ENCODE measurements at regions not wholly inside any gene's neighbourhood (a gene's known extent, or its start where the extent isn't known, plus 50 kb on each side); places are given as distances from the start of the nearest gene placed in this dataset.
"Not testable (repeated sequence)": the region's sequence is repeated elsewhere in the genome, so short reads cannot be mapped to it uniquely, and the experiment has no call there.

DNA sequence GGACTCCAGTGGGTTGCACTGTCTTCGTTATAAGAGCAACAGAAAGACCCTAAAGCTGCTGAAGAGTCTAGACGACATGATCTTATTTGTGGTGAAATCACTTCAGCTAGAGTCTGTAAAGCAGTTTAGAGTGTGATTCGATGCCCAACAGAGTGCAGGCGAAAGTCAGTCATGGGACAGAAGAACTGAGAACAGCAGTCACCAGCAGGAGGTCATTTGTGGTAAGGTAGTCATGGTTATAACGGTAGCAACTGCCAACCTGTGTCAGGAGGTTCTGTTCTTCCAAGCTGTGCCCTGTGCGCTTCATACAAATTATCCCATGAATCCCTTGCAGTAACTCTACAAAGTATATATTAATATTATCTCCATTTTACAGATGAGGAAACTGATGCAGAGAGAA, 954.1 kb downstream of the AACS start:
- no peak for DNase-seq (ENCODE audit: low spot score)

DNA sequence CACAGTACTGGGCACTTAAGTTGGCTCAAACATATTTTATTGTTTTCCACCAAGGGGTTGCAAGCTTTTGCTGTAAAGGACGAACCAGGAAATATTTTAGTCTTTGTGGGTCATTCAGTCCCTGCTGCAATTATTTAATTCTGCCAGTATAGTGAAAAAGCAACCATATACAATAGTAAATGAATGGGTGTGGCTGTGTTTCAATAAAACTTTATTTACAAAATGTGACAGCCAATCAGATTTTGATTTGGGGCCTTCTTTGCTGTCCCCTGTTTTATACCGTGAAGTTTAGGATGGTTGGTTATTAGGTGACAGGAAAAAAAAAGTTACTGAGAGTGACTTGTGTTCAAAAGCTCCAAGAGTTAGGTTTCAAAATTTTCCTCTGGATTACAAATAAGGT, 956.4 kb downstream of the AACS start:
- no peak for DNase-seq (ENCODE audit: low spot score)

DNA sequence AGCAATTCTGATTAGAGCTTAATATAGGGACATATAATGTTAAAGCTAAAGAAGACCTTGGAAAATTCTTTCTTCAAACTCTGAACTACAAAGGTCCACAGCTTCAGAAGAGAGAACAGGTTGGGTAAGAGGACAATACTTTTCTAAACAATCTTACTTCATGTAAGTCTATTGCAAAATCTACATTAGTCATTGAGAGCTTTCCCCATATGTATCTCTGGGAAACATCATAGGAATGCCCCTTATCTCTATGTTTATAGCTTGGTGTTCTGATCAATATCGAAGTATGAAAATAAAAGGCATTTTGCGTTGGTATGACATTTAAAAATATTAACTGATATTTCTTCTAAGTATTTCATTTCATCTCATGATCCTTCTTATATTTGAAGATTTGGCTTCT, 962.6 kb downstream of the AACS start:
- no peak for DNase-seq (ENCODE audit: low spot score)

DNA sequence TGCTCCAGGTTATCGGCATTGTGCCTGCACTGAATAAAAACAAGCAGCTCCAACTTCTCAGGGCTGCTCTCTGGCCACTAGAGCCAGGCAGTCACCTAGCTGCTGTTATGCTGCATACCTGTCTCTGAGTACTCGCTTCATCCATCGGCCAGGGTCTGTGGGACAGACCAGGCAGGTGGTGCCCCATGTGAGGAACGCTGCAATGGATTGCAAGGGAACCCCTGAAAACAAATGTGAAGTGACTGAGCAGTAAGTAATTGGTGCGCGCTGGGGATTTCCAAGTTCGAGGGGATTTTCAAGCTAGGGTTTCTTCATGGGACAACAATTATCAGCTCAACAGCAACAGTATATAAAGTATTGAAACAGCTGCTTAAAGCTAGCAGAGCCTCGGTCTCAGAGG, 965.3 kb downstream of the AACS start:
- DNase-seq (ENCODE audit: low spot score), result no peak

DNA sequence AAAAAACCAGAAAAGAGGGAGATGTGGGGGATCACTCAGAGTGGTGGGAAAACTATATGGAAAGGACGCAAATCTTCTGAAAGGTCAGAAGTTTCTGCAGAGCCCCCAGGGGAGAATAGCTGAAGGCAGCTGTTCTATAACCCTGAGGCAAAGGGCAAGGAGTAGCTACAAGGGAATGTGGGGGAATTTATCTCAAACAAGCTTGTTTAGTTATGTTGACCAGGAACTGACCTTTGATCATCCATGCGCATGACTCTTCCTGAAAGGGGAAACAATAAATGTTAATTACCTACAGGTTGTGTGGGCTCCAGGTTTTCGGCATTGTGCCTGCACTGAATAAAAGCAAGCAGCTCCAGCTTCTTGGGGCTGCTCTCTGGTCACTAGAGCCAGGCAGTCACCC, 968.5 kb downstream of the AACS start:
- DNase-seq (ENCODE audit: low spot score), result no peak

DNA sequence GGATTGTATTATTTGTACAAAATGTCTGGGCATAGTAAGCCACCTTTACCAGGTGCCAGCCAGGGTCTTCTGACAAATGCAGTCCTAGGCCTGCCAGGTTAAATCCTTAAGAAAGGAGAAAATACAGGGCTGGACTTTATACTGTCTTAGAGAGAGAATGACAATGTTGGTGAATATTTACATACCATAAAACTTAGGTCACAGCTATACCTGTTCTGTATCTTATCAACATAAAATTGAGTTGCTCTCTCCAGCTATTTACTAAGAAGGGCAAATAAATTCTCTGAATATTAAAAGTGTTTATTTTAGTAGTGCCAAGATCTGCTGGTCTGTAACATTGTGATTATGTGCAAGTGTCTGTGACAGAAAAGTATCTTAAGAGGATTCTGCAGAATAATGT, 971.1 kb downstream of the AACS start:
- DNase-seq (ENCODE audit: low spot score), result no peak

DNA sequence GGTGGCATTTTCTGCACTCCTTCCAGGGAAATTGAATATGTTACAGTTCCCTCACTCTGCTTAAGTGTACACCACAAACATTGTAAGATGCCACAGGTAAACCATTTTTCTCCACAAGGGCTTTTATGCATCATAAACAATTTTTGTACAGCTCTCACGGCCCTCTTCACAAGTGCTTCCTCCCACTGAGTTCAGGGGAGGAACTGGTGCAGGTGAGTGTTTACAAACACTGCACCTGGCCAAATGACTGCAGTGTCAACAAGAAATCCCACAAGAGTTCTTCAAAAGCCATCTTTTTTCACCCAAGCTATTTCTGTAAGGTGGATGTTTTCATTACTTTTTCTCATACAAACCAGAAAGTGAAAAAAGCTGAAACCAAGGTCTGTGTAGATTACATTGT, 973.2 kb downstream of the AACS start:
- no peak for DNase-seq (ENCODE audit: low spot score)

DNA sequence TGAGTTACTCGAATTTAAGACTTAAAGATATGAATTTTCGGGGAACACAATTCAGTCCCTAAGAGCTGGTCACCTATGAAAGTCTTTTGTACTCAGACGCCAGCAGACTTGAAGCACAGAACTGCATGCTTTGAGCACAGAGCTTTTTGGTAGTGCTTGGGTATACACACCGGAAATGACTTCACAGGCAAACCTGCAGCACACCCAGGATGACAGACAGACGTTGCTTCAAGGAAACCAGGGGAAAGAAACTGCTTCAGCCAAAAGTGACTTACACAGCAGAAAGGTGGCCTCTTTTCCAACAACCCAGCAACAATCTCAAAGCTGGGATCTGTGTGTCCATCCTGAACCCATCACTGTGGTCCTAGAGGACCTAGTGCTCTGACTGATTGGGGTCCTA, 975.1 kb downstream of the AACS start:
- no peak for DNase-seq (ENCODE audit: low spot score)

DNA sequence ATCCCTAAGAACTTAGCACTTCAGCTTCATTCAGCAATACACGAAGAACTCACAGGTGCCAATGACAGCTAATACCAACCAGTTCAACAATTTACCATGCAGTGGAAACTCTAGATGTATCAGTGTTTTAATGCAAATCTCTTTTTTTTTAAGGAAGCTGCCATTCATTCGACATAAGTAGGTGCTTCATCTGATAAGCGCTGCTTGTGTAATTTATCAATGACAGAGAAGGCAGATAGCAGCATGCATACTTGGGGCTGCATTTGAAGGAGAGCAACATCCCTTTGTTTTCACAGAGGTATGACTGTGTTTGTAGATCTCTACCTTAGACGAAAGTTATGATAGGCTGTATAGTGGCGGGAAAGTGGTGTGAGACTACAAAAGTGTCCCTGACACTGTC, 977.1 kb downstream of the AACS start:
- no peak for DNase-seq (ENCODE audit: low spot score)

DNA sequence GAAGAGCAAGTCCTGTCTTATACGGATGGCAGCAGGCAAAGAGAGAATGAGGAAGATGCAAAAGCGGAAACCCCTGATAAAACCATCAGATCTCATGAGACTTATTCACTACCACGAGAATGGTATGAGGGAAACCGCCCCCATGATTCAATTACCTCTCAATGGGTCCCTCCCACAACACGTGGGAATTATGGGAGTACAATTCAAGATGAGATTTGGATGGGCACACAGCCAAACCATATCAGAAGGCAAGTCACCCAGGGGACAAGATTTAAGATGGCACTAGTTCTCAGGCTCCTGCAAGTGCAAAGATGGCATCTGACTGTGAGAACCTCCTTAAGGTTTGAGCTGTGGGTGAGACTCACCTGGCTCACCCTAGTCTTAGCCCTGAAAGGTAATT, 984.3 kb downstream of the AACS start:
- DNase-seq (ENCODE audit: low spot score), result not testable (repeated sequence)

DNA sequence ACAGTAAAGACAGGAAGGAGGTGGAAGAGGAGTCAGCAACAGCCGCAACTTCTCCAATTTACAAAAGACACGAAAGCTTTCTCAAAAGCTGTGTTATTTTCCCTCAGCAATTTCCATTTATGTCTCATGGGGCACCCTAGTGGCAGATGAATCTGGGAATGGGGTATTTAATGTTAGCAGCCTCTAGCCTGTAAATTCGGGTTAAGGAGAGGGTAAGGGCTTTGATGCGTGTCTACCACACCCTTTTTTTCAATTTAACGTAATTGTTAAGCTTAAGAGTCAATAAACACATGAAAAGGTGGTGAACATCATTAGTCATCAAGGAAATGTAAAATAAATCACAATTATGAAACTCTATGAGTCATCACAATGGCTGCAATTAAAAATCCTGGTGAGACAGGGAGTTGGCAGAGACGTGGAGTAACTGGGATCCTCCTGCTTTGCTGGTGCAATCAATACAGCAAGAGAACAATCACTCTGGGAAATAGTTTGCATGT, 986.4 kb downstream of the AACS start:
- no peak for DNase-seq (ENCODE audit: low spot score)

DNA sequence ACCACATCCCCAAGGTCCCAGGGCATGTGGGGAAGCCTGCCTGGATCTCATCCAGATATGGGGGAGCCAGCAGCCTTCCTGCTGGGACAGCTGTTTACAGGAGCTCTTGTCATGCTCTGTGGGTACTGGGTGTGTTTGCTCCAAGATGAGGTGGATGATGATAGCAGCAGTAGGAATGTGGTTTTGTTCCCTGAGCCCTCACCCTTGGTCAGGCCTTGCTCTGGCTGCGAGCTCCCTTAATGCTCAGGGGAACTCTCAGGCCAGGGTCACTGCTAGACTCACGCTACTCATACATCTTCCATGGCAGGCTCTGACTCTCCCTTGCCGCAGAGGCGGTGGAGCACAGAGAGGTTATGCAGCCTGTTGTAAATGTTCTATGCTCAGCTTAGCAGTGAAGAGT, 990.3 kb downstream of the AACS start:
- no peak for DNase-seq (ENCODE audit: low spot score)

DNA sequence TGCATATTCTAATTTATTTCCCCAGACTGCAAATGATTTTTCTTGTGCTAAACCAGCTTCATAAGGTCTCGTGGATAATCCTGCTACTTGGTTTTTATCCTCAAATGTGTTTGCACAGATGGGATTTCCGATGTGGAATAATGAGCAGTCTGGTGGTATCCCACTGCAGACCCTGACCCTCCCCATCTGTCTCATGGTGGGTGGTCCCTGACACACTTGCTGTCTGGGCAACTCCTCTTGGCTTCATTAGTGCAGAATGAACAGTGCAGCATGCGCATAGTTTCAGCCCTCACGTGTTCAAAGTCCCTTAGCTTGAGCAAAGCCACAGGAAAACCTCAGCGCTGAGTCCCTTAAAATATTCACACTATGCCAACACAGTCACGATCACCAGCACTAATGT, 996.5 kb downstream of the AACS start:
- DNase-seq (ENCODE audit: low spot score), result no peak

DNA sequence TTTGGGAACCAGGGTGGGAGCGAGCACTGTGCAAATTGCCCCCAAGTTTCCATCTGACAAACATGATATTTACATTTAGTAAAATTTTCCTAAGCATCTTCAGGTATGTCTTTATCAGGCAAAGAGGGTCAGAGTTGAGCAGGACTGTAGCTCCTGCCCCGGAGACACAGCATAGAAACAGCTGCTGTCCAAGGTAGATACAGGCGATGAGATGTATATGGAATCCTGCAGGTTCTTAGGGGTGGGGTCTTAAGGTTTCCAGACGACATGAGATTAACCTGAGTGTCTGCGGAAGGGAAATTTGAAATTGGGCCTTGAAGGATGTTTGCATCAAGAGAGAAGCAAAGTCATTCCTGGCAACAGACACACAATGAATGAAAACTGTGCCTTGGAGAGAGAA, 998.8 kb downstream of the AACS start:
- DNase-seq (ENCODE audit: low spot score), result no peak

DNA sequence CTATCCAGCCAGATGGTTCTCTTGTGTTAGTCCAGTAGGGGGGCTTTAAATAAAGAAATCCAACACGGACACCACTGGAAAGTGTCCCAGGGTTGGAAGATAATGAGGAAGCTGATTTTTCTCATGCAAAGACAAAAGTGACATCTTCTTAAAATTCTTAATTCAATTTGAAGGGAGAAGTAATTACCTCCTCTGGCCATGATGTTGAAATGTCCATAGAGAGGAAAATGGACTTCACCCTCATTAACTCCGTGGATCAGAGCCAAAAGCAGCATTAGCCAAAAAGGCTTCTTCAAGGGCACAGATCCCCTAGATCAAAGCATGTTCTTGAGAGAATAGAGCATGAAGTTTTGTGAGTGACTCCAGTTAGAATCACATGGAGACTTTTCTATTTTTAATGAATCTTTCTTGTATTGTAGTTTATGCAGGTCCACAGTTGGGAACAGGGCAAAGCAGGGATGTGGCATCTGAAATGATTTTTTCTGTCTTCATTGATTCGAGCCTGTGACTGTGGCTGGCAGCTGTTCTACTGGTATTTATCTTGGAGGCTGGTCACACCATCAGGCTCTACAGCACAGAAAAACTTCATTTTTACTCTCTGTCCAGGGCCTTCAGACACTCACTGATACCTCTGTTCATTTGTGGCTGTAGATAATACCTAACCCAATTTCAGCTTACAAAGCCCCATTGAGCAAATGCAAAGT, 1002.5 kb downstream of the AACS start:
- no peak for DNase-seq (ENCODE audit: low spot score)

DNA sequence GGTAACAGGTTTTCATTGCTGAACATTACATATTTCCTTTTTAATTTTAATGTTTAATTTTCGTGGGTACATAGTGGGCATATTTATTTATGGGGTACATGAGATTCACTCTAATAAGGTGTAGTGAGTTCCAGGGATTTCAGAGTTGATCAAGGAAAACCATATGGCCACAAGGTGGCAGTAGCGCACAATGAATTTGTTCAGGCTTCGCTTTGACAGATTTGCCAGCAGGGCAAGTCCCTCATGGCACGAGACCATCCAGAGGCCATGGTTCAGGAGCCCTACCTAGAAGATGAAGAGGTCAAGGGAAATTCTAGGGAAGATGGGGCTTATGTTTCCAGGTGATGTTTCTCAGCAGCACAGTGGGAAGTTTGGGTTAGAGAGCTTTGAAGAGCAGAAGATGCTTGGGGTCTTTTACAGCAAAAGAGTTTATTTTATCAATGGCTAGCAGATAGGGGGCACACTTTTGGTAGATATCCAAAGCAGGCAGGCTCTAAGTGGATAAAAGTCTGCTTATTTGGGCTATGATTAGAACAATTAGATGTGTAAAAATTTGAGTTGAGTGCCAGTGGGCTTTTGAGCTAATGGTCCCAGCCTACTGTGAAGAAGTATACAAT, 1004.4 kb downstream of the AACS start:
- DNase-seq (ENCODE audit: low spot score), result peak; percentile 38

DNA sequence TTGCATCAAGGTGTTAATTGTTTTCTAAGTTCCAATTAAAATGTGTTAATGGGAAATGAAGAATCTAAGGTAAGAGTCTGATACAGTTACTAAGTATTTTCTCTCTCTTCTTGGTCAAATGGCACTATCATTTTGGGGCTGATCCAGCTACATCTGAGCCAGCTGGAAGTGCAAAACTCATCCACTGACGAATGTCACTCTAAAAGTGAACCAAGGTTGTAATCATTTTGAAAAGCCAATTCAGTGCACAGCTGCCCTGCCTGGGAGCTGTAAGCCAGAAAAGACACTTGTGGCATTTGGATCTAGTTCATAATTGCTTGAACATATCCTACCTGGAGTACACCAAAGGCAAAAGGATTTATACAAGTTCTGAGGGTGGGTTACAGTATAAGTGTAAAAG, 1011.3 kb downstream of the AACS start:
- DNase-seq (ENCODE audit: low spot score), result no peak

DNA sequence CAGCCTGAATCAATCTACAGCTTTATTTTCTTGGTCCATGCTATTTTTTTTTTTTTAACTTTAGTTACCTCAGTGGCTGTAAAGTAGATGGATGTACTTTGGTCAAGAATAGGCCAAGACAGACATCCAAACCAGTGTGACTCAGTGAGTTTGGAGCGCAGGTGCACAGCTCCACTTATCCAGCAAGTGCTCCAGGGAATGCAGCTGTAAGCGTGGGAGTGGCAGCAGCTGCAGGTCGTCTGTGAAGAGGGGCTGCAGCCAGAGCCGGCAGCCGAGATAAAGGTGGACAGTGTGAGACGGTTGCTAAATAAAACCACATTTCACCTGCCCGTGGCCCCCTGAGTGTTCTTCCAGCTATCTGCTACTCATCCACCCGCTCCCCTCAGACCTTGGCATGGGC, 1018.7 kb downstream of the AACS start:
- DNase-seq (ENCODE audit: low spot score), result no peak

DNA sequence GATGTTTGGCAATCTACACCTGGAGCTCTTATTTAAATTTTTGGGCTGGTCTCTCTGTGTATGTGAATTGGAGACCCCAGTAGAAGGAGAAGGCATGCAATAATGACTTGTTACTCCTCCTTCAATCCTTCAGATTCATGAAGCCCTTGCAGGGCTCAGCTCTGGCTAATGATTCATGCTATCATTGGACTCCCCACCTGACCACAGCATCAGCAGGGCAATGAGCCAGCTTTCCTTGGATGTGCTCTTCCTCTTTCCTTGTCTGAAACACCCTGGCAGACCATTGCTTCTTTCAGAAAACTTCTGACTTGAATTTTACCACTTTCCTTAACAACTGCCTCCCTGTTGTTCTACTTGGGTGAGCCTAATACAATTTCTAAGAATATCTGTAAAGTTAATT, 1019.2 kb downstream of the AACS start:
- DNase-seq (ENCODE audit: low spot score), result no peak

DNA sequence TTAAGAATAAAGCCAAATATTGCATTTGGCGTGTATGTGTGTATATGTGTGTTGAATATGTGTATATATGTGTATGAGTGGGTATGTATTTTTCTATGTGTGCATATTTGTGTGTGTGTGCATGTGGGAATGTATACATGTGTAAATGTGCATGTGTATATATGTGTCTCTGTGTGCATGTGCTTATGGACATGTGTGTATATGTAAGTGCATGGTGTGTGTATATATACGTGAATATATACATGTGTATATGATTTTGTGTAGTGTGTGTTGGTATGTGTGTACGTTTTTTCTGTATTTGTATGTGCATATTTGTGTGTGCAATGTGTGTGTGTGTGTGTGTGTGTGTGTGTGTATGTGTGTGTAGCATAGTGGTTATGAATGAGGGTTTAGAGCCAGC, 1021.0 kb downstream of the AACS start:
- no peak for DNase-seq (ENCODE audit: low spot score)

DNA sequence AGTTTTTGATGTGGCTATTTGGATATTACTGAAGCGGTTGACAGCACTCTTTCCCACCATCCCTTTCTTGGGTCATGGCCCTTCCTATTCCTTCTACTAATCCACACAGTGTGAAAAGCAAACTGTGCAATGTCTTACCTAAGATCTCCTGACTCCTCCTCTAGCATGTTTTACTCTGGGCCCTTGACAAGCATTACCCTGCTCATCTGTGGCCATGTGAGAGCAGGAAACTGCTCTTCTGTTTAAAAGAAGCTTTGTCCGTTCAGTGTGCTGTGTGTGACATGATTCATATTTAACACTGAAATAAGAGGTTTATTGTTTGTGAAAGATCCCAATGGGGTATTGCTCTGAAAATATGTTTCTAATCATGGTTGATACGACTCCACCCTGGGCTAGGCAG, 1022.5 kb downstream of the AACS start:
- DNase-seq (ENCODE audit: low spot score), result no peak

DNA sequence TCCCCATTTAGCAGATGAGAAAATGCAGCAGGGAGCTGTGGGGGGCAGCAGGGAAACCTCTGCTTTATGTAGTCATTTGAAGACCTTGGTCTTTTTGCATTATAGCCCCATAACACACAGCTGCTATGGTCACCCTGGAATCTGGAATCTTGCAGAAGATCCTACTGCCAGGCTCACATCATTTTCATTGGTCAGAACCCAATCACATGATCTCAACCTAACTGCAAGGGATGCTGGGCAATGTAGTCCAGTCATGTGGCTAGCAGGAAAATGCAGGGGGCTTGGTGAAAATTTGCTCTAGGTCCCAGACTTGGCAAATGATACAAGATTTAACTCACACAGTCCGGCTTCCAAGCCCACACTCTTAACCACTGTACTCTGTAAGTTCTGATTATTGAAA, 1028.7 kb downstream of the AACS start:
- no peak for DNase-seq (ENCODE audit: low spot score)

DNA sequence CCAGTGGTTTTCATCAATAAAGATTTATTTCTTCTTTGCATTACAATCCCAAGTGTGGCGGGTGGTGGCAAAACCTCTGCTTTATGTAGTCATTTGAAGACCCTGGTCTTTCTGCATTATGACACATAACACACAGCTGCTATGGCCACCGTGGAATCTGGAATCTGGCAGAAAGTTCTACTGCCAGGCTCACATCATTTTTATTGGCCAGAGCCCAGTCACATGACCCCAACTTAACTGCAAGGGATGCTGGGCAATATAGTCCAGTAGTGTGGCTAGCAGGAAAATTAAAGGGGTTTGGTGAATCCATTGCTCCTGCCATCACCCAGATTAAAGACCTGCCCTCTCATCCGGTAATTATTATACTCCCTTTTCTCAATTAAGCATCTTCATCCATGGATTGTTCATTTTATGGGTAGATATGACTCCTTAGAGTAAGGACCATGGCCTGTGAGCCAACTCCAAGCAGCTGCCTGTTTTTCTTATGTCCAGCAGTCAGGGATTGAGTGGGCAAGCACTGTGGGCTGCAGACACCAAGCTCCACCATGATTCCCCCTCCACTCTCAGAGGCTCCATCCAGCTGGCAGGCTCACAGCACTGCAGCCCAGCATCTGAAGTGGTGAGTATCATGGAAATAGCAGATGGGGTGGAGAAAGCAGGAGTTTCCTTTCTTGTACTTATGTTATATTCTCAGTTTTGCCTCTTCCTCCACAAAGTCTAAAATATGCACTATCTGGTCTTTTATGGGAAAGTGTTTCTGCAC, 1030.7 kb downstream of the AACS start:
- DNase-seq (ENCODE audit: low spot score), result no peak
